Neural crest cell (in vitro differentiated cells): ENCODE measurements at regions not wholly inside any gene's neighbourhood (a gene's known extent, or its start where the extent isn't known, plus 50 kb on each side); places are given as distances from the start of the nearest gene placed in this dataset.

Source experiments
- DNase-seq: peaks from one replicate; pipeline ENCODE4 v3.0.0; 2021; ENCODE audit warnings: low read depth, mixed read lengths, low spot score
- H3K27ac Mint-ChIP-seq: one replicate; pipeline ENCODE4 v1.8.0; 2021; ENCODE audit warnings: mild to moderate bottlenecking, mixed read lengths; ENCODE audit not compliant: unreplicated experiment
- H3K27me3 Mint-ChIP-seq: 2 replicates; pipeline ENCODE4 v1.8.0; 2021; ENCODE audit warnings: low read depth, mild to moderate bottlenecking, mixed read lengths
- H3K36me3 Mint-ChIP-seq: 2 replicates; pipeline ENCODE4 v1.8.0; 2021; ENCODE audit warnings: low read depth, mild to moderate bottlenecking, mixed read lengths
- H3K4me1 Mint-ChIP-seq: 2 replicates; pipeline ENCODE4 v1.8.0; 2021; ENCODE audit warnings: mixed read lengths
- H3K4me3 Mint-ChIP-seq: one replicate; pipeline ENCODE4 v1.8.0; 2021; ENCODE audit warnings: mild to moderate bottlenecking, mixed read lengths
- H3K9me3 Mint-ChIP-seq: 2 replicates; pipeline ENCODE4 v1.8.0; 2021; ENCODE audit warnings: mixed read lengths
- CTCF ChIP-seq: fragments of 200-600 bp; sonication (generic); conservative IDR thresholded peaks from 2 replicates; pipeline ENCODE4 v1.5.0; 2021; ENCODE audit warnings: antibody characterized with exemption, mild to moderate bottlenecking

GRCh38 chr3:178308771-178309170 lies 227.5 kb upstream of the KCNMB2 start:
- H3K27me3 Mint-ChIP-seq, result no peaks in the 10 kb centered on the region
- DNase-seq, result no peak
- H3K4me3 Mint-ChIP-seq, result no peak overlapping the region
- H3K27ac Mint-ChIP-seq, result no peak overlapping the region
- no peak for TF ChIP-seq CTCF
- H3K4me1 Mint-ChIP-seq, result peaks cover 8% of the 10 kb centered on the region
- H3K9me3 Mint-ChIP-seq, result no peaks in the 10 kb centered on the region
- no peaks in the 10 kb centered on the region for H3K36me3 Mint-ChIP-seq

GRCh38 chr3:178310949-178311348 lies 225.3 kb upstream of the KCNMB2 start:
- Mint-ChIP-seq H3K27me3 (no peaks in the 10 kb centered on the region), H3K4me1 (peaks cover 8% of the 10 kb centered on the region), H3K4me3 (no peak overlapping the region), H3K36me3 (no peaks in the 10 kb centered on the region), H3K9me3 (peaks cover 2% of the 10 kb centered on the region), H3K27ac (no peak overlapping the region)
- DNase-seq, result no peak
- TF ChIP-seq CTCF, result no peak

- H3K36me3 Mint-ChIP-seq, result no peaks in the 10 kb centered on the region
- no peak overlapping the region for H3K4me3 Mint-ChIP-seq
These were observed 222.5 kb upstream of the KCNMB2 start for GRCh38 chr3:178313716-178314115.

GRCh38 chr3:178318340-178318739 lies 217.9 kb upstream of the KCNMB2 start:
- no peak for DNase-seq
- H3K27ac Mint-ChIP-seq, result no peak overlapping the region
- H3K4me3 Mint-ChIP-seq, result no peak overlapping the region
- no peak for TF ChIP-seq CTCF
- no peaks in the 10 kb centered on the region for H3K36me3 Mint-ChIP-seq
- no peaks in the 10 kb centered on the region for H3K27me3 Mint-ChIP-seq
- H3K4me1 Mint-ChIP-seq, result no peaks in the 10 kb centered on the region
- H3K9me3 Mint-ChIP-seq, result peaks cover 2% of the 10 kb centered on the region

More at GRCh38 chr3:178313716-178314115, 222.5 kb upstream of the KCNMB2 start:
- peaks cover 5% of the 10 kb centered on the region for H3K4me1 Mint-ChIP-seq
- no peak for DNase-seq
- no peaks in the 10 kb centered on the region for H3K27me3 Mint-ChIP-seq
- H3K27ac Mint-ChIP-seq, result no peak overlapping the region
- no peak for TF ChIP-seq CTCF
- peaks cover 2% of the 10 kb centered on the region for H3K9me3 Mint-ChIP-seq

GRCh38 chr3:178318941-178319816 lies 217.1 kb upstream of the KCNMB2 start:
- Mint-ChIP-seq H3K4me1 (no peaks in the 10 kb centered on the region), H3K4me3 (no peak overlapping the region), H3K9me3 (peaks cover 2% of the 10 kb centered on the region), H3K36me3 (no peaks in the 10 kb centered on the region), H3K27ac (no peak overlapping the region), H3K27me3 (no peaks in the 10 kb centered on the region)
- no peak for DNase-seq
- TF ChIP-seq CTCF, result no peak
